ENCODE measurements at regions not wholly inside any gene's neighbourhood (a gene's known extent, or its start where the extent isn't known, plus 50 kb on each side); places are given as distances from the start of the nearest gene placed in this dataset.

DNA sequence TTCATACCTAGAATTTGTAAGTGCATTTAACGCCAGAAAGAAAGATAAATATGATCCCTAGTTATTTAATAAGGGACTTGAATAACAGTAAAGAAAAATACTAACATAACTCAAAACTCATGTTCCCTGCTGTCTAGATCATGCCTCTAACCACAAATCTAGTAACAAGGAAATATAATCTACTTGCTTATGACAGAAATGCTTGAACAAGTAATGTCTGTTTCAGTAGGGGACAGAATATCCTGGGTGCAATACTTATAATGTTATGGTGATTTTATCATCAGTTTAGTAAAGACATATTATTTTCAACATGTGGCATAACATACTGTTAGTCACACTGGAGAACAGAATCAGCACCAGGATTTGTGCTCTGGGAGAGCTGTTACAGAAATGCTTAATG, 861.9 kb upstream of the SLITRK1 start:
- WGBS (ENCODE audit: low lambda C conversion rate, missing lambda C conversion rate) = 75% methylated on average over 1 of the region's 1 CpG
- TF ChIP-seq EZH2phosphoT487 (IDR thresholded peaks at IDR 0.05; ENCODE audit: low read depth, severe bottlenecking, unreplicated experiment) (no peak), EZH2 (IDR thresholded peaks at IDR 0.05; ENCODE audit: borderline replicate concordance) (no peak)
- TF ChIP-seq, protein P1, sequence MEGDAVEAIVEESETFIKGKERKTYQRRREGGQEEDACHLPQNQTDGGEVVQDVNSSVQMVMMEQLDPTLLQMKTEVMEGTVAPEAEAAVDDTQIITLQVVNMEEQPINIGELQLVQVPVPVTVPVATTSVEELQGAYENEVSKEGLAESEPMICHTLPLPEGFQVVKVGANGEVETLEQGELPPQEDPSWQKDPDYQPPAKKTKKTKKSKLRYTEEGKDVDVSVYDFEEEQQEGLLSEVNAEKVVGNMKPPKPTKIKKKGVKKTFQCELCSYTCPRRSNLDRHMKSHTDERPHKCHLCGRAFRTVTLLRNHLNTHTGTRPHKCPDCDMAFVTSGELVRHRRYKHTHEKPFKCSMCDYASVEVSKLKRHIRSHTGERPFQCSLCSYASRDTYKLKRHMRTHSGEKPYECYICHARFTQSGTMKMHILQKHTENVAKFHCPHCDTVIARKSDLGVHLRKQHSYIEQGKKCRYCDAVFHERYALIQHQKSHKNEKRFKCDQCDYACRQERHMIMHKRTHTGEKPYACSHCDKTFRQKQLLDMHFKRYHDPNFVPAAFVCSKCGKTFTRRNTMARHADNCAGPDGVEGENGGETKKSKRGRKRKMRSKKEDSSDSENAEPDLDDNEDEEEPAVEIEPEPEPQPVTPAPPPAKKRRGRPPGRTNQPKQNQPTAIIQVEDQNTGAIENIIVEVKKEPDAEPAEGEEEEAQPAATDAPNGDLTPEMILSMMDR (IDR thresholded peaks at IDR 0.05; ENCODE audit: poor library complexity) = no peak
- Histone ChIP-seq H3K4me3 (no peak overlapping the region), H3K9me2 (replicated peaks; ENCODE audit: insufficient read depth) (no peaks in the 10 kb centered on the region), H3K4me2 (no peak overlapping the region), H3K27me3 (no peaks in the 10 kb centered on the region), H3K36me3 (replicated peaks; ENCODE audit: insufficient read depth, low read depth) (no peaks in the 10 kb centered on the region), H2AFZ (no peak overlapping the region), H3K79me2 (no peaks in the 10 kb centered on the region), H4K20me1 (ENCODE audit: insufficient read depth, poor library complexity, severe bottlenecking) (no peaks in the 10 kb centered on the region), H3K4me1 (ENCODE audit: insufficient read depth) (no peaks in the 10 kb centered on the region), H3K27ac (no peak overlapping the region), H3K9me3 (ENCODE audit: low read depth) (no peaks in the 10 kb centered on the region)
- no peak for DNase-seq (ENCODE audit: low spot score)

DNA sequence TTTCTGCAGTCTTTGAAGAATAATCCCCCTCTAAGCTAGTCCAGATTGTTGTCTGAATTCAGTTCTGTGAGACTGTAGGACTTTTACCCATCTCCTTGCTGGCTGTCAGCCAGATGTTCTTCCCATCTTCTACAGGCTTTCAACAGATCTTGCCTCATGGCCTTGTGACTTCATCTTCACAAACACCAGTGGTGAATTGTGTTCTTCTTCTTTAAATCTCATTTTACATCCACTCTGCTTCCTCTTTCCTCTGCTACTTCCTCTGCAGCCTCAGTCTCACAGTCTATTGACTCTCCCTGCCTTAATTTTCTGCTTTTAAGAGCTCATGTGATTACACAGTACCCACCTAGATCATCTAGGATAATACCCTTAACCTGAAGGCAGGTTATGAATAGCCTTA, 859.0 kb upstream of the SLITRK1 start:
- no peaks in the 10 kb centered on the region for H3K79me2 ChIP-seq
- no peaks in the 10 kb centered on the region for H3K36me3 ChIP-seq (replicated peaks; ENCODE audit: insufficient read depth, low read depth)
- H3K9me2 ChIP-seq (replicated peaks; ENCODE audit: insufficient read depth) = no peaks in the 10 kb centered on the region
- no peak overlapping the region for H3K4me3 ChIP-seq
- H3K27ac ChIP-seq = no peak overlapping the region
- no peaks in the 10 kb centered on the region for H4K20me1 ChIP-seq (ENCODE audit: insufficient read depth, poor library complexity, severe bottlenecking)
- no peaks in the 10 kb centered on the region for H3K27me3 ChIP-seq
- H3K4me1 ChIP-seq (ENCODE audit: insufficient read depth) = no peaks in the 10 kb centered on the region
- H2AFZ ChIP-seq = no peak overlapping the region
- H3K9me3 ChIP-seq (ENCODE audit: low read depth) = no peaks in the 10 kb centered on the region
- no peak overlapping the region for H3K4me2 ChIP-seq
- TF ChIP-seq EZH2 (IDR thresholded peaks at IDR 0.05; ENCODE audit: borderline replicate concordance) (no peak), EZH2phosphoT487 (IDR thresholded peaks at IDR 0.05; ENCODE audit: low read depth, severe bottlenecking, unreplicated experiment) (no peak)
- TF ChIP-seq, protein P1 (IDR thresholded peaks at IDR 0.05; ENCODE audit: poor library complexity) = no peak
- DNase-seq (ENCODE audit: low spot score) = no peak

DNA sequence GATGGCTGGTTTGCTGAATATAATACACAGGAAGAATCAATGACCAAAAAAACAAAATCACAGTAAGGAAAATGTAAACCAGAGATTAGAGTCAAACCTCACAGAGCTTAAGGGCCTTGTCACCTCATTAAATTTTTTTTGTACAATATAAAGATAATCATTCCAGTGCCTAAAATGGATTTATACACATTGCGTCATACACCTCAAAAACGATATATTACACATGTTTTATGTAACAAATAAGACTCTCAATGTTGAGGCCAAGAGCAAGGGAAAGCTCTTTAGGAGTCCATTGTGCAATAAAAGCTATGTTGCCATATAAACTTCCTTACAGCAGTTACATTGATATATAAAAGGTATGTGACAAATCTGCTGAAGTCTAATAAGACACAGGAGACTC, 856.7 kb upstream of the SLITRK1 start:
- no peak overlapping the region for H3K4me2 ChIP-seq
- no peaks in the 10 kb centered on the region for H3K27me3 ChIP-seq
- no peaks in the 10 kb centered on the region for H3K9me2 ChIP-seq (replicated peaks; ENCODE audit: insufficient read depth)
- H3K36me3 ChIP-seq (replicated peaks; ENCODE audit: insufficient read depth, low read depth) = no peaks in the 10 kb centered on the region
- no peak for TF ChIP-seq EZH2phosphoT487 (IDR thresholded peaks at IDR 0.05; ENCODE audit: low read depth, severe bottlenecking, unreplicated experiment)
- no peak for TF ChIP-seq EZH2 (IDR thresholded peaks at IDR 0.05; ENCODE audit: borderline replicate concordance)
- TF ChIP-seq, protein P1 (IDR thresholded peaks at IDR 0.05; ENCODE audit: poor library complexity) = no peak
- no peaks in the 10 kb centered on the region for H3K79me2 ChIP-seq
- DNase-seq (ENCODE audit: low spot score) = no peak
- WGBS (ENCODE audit: low lambda C conversion rate, missing lambda C conversion rate) = 43% methylated on average over 2 of the region's 2 CpGs
- H2AFZ ChIP-seq = no peak overlapping the region
- no peak overlapping the region for H3K4me3 ChIP-seq
- no peaks in the 10 kb centered on the region for H4K20me1 ChIP-seq (ENCODE audit: insufficient read depth, poor library complexity, severe bottlenecking)
- H3K4me1 ChIP-seq (ENCODE audit: insufficient read depth) = no peaks in the 10 kb centered on the region
- H3K9me3 ChIP-seq (ENCODE audit: low read depth) = no peaks in the 10 kb centered on the region
- H3K27ac ChIP-seq = no peak overlapping the region

DNA sequence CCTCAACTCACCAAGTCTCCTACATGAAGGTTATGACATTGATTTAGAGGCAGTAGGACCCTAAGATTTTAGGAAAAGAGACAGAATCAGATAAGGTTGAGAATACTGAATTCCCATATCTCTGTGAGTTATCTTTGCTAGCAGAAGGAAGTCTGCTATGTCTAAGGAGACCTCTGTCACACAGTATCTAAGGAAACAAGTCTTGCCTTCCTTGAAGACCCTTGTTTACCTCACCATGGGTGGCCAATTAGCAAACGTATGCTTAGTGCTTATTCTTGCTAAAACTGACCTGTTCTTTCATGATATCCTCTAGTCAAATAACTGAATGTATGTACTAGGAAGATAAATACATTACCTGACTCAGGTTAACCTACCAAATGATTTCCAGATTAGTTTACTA, 855.4 kb upstream of the SLITRK1 start:
- no peaks in the 10 kb centered on the region for H3K4me1 ChIP-seq (ENCODE audit: insufficient read depth)
- no peak overlapping the region for H3K27ac ChIP-seq
- H3K79me2 ChIP-seq = no peaks in the 10 kb centered on the region
- no peaks in the 10 kb centered on the region for H4K20me1 ChIP-seq (ENCODE audit: insufficient read depth, poor library complexity, severe bottlenecking)
- H2AFZ ChIP-seq = no peak overlapping the region
- no peak overlapping the region for H3K4me2 ChIP-seq
- no peaks in the 10 kb centered on the region for H3K36me3 ChIP-seq (replicated peaks; ENCODE audit: insufficient read depth, low read depth)
- DNase-seq (ENCODE audit: low spot score) = no peak
- H3K9me3 ChIP-seq (ENCODE audit: low read depth) = no peaks in the 10 kb centered on the region
- no peak overlapping the region for H3K4me3 ChIP-seq
- TF ChIP-seq EZH2 (IDR thresholded peaks at IDR 0.05; ENCODE audit: borderline replicate concordance) (no peak), EZH2phosphoT487 (IDR thresholded peaks at IDR 0.05; ENCODE audit: low read depth, severe bottlenecking, unreplicated experiment) (no peak)
- TF ChIP-seq, protein P1 (IDR thresholded peaks at IDR 0.05; ENCODE audit: poor library complexity) = no peak
- no peaks in the 10 kb centered on the region for H3K9me2 ChIP-seq (replicated peaks; ENCODE audit: insufficient read depth)
- 21% methylated on average over 1 of the region's 1 CpG for WGBS (ENCODE audit: low lambda C conversion rate, missing lambda C conversion rate)
- H3K27me3 ChIP-seq = no peaks in the 10 kb centered on the region
